Mesodermal cell (in vitro differentiated cells): ENCODE measurements at regions not wholly inside any gene's neighbourhood (a gene's known extent, or its start where the extent isn't known, plus 50 kb on each side); places are given as distances from the start of the nearest gene placed in this dataset.

Experiments
- H3K27ac ChIP-seq: 2 replicates; pipeline ENCODE4 v1.7.0; 2013; ENCODE audit warnings: mild to moderate bottlenecking, low read depth, low read length, moderate library complexity; ENCODE audit not compliant: severe bottlenecking
- H3K36me3 ChIP-seq: 2 replicates; pipeline ENCODE4 v1.7.1; 2013; ENCODE audit warnings: mild to moderate bottlenecking, low read length, moderate library complexity; ENCODE audit not compliant: control insufficient read depth, insufficient read depth
- H3K4me1 ChIP-seq: one replicate; pipeline ENCODE4 v1.7.1; 2013; ENCODE audit warnings: mild to moderate bottlenecking, low read length; ENCODE audit not compliant: insufficient read depth, control insufficient read depth, poor library complexity, severe bottlenecking
- H3K4me3 ChIP-seq: 2 replicates; pipeline ENCODE4 v1.7.0; 2013; ENCODE audit warnings: low read length, control low read depth, mild to moderate bottlenecking; ENCODE audit not compliant: insufficient read depth, poor library complexity, severe bottlenecking; ENCODE audit errors: extremely low read depth
- H3K9me3 ChIP-seq: 2 replicates; pipeline ENCODE4 v1.7.1; 2013; ENCODE audit warnings: mild to moderate bottlenecking, low read length, moderate library complexity; ENCODE audit not compliant: control insufficient read depth
- WGBS, 2 experiments: methylation state at CpG; one replicate each; pipeline ENCODE4 v1.1.5; 2013; ENCODE audit warnings: missing lambda C conversion rate in 2 of 2; ENCODE audit not compliant: insufficient coverage in 2 of 2; 5-methylcytosine and 5-hydroxymethylcytosine counted together

DNA sequence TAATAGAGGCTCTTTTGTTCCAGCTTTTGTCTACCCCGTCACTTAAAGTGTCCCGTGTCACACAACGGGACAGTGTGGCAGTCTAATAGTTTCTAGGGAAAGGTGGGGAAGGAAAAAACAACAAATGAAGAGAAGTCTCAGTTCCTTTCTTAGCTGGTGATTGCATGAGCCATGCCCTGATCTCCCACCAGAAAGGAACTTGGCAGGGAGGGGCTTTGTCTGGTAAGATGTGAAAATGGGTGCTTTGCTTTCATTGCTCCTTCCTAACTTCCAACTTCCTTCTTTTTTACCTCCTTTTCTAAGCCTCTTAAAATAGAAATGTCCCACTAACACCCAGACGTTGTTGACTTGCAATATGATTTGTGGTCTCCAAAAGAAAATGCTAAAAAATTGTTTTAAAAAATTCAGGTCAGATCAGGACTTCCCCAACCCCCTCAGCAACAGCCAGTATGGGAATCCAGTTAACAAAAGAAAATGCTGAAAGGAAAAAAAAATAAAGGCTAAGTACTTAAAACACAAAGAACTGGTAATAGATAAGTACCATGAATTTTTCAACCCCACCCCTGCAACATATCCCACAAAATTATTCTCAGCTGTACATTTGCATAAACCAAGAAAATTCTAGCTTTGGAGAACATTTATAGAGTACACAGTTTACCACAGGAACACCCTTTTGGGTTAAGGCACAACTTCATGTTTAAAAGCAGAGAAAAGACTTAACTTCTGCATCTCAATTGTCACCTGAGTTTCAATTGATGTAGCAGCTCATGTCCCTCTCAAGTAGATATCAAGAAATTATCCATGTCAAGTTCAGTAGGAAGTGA lies 106.2 kb downstream of the NIBAN1 start:
- WGBS, 2 experiments: 100% methylated on average over 1 of the region's 4 CpGs
- H3K36me3 ChIP-seq: no peaks in the 10 kb centered on the region
- H3K4me3 ChIP-seq: no peak overlapping the region
- no peaks in the 10 kb centered on the region for H3K9me3 ChIP-seq
- H3K27ac ChIP-seq: no peak overlapping the region
- H3K4me1 ChIP-seq: no peaks in the 10 kb centered on the region

DNA sequence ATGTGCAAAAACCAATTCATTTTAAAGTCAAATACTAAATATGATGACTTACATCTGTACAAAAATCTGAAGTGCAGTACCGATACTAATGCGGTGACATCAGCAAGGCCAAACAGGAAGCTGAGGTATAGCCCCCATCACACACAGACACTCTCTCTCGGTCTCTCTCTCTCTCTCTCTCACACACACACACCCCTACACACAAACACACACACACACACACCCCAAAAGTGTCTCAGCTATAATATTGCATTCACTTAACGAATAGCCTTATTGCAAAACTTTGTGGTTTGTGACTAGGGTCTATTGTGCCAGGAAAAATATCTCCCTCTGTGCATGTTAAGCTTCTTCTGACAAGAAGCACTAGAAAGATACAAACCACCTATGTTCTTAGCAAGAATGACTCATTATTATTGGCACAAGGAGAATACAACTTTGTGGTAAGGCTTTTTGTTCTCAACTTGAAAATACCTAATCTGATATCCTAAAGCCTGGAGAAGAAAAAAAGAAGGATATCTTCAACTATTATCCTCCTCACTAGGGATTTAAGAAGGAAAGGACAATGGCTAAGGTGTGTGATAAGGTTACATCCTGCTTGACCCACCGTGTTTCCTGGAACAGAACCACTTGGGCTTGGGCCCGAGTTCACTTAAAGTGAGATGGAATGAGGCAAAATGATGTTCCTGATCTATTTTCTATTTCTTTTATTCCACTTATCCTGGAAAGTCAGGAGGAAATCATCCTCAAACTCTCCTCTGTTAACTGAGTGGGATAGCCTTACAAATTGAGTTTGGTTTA lies 107.1 kb downstream of the NIBAN1 start:
- Histone ChIP-seq H3K9me3 (no peaks in the 10 kb centered on the region), H3K36me3 (no peaks in the 10 kb centered on the region), H3K27ac (no peak overlapping the region), H3K4me3 (no peak overlapping the region), H3K4me1 (no peaks in the 10 kb centered on the region)
- 67 to 95% methylated on average over 1 to 4 of the region's 6 CpGs for WGBS, 2 experiments

DNA sequence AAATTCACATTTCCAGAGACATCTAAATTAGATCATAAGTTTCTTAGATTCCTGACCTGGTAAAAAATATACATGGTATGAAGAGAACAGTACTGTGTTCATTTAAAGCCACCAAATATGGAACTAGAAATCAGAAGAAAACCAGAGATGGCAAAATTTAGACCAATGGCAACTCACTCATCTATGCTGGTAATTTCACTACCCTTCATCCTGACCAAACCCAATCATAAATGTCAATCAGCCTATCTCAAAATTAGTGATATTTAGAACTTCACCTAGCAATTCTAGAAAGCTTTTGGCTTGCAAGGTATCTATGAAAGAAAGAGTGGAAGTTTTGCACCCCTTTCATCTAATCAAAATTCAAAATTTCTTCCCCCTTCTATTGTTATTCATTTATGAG lies 107.7 kb downstream of the NIBAN1 start:
- no peaks in the 10 kb centered on the region for H3K36me3 ChIP-seq
- H3K9me3 ChIP-seq: no peaks in the 10 kb centered on the region
- H3K4me3 ChIP-seq: no peak overlapping the region
- no peak overlapping the region for H3K27ac ChIP-seq
- no peaks in the 10 kb centered on the region for H3K4me1 ChIP-seq

DNA sequence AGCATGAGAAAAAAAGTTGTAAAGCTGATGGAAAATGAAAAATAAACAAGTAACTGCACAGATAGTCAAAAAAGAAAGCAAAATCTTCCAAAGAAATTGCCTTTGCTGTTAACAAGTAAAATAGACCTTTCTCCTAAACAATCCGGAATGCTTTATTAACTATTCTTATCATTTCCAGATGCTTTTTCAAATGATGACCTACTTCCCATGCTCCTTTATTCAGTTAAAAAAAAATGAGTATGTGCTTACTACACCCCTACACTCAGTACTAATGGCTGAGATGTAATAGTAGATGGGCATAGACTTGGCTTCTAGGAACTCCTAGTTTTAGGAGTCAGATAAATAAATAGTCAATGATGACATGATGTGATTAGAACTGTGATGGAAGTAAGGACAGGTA lies 108.5 kb downstream of the NIBAN1 start:
- WGBS, 2 experiments: 80% methylated on average over 1 of the region's 1 CpG; no CpG with 5 or more reads in 1 of the 2 experiments
- Histone ChIP-seq H3K36me3 (no peaks in the 10 kb centered on the region), H3K4me1 (no peaks in the 10 kb centered on the region), H3K9me3 (no peaks in the 10 kb centered on the region), H3K4me3 (no peak overlapping the region), H3K27ac (no peak overlapping the region)

DNA sequence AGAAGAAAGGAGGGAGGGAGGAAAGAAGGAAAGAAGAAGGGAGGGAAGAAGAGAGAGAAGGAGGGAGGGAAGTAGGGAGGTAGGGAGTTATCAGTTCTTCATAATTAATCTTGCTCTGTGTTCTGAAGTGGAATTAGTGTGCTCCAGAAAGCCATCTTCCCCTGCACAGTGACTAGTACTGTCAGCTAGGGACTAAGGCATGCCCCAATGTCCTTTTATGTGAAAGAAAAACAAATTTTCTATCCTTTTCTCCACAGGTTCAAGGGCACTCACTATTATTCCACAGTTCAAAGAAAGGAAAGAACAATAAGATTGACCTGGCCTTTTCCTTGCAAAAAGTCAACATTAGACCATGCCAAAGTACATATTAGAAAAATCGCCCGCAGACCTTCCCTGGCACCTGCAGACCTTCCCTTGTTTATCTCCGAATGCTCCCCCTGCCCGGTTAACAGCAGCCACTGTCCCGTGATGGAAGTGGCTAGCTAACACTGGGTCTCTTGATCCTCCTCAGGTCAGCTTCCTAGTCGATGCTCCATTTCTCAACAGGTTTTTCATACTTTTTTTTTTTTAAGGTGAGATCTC lies 107.2 kb upstream of the EDEM3 start:
- Histone ChIP-seq H3K27ac (no peak overlapping the region), H3K9me3 (no peaks in the 10 kb centered on the region), H3K4me1 (no peaks in the 10 kb centered on the region), H3K36me3 (no peaks in the 10 kb centered on the region), H3K4me3 (no peak overlapping the region)
- 84 to 91% methylated on average over 5 to 6 of the region's 6 CpGs for WGBS, 2 experiments

DNA sequence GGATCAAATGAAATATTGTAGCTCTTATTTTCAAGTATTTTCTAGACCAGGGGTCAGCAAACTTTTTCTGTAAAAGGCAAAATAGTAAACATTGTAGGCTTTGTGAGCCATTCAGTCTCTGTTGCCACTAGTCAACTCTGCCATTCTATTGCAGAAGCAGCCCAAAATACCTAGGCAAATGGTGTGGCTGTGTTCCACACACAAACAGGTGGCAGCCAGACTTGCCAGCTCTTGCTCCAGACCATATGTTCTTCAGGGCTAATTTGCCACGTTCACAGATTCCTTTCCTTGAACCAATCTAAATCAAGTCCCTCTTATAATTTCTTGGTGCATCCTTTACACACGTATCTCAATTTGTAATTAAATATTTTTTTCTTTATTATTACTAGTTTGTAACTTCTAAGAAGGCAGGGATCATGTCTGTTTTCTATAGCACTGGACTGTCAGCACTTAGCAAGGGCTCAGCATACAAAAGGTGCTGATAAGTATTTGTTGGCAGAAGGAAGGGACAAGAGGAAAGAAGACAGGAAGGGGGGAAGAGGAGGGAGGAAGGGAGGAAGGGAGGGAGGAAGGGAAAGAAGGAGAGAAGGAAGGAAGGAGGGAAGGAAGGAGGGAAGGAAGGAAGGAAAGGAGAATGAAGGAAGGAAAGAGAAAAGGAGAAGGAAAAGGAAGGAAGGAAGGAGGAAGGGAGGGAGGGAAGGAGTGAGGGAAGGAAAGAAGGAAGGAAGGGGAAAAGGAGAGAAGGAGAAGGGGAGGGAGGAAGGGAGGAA lies 106.5 kb upstream of the EDEM3 start:
- no peaks in the 10 kb centered on the region for H3K4me1 ChIP-seq
- no peak overlapping the region for H3K27ac ChIP-seq
- no peak overlapping the region for H3K4me3 ChIP-seq
- H3K36me3 ChIP-seq: no peaks in the 10 kb centered on the region
- no peaks in the 10 kb centered on the region for H3K9me3 ChIP-seq
- 83 to 100% methylated on average over 1 of the region's 2 CpGs for WGBS, 2 experiments

DNA sequence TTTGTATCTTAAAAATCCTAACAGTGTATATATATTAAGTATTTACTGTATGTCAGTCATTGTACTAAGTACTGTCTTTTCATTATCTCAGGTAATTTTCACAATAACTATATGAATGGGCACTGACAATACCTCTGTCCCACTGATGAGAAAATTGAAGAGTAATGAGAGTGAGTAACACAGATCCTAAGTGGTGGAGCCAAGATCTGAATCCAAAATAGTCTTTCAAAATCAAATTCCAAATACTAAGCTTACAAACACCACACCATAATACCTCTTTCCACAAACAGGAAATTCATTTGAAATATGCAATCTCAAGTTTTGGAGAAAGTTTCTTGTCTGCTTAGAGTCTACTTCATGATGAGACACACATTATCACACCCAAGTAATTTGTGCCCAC lies 105.9 kb upstream of the EDEM3 start:
- Histone ChIP-seq H3K4me1 (no peaks in the 10 kb centered on the region), H3K9me3 (no peaks in the 10 kb centered on the region), H3K27ac (no peak overlapping the region), H3K4me3 (no peak overlapping the region), H3K36me3 (no peaks in the 10 kb centered on the region)

DNA sequence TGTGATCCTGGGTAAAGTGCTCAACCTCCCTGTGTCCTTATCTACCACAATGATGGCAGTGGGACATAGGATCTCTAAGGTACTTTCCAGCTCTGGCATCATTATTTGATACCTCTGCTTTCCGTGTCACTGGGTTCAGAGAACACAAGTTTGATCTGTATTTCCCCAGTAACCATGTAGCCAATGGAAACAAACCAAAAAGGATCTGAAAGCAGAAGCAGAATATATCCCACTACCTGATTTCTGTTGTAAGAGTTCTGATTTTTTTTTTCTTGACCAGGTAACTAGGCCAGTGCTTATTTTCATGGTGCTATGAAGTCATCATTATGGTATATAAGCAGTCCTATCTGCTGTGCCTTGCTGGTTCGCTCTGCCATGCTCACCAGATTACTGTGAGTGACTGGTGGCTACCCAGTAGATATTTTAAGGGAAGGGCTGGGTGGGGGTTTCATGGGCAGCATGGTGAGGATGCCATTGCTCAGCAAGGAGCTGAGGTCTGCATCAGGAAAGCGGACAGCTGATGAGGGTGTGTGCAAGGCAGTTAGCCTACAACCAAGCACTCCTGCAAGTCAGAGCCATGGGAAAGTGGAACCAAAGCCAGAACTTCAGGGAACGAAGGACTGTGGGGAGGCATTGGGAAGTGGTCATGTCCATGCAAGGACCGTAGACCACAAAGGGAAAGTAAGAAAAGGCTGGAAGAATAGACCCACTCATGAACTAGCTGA lies 104.9 kb upstream of the EDEM3 start:
- H3K27ac ChIP-seq: no peak overlapping the region
- no peak overlapping the region for H3K4me3 ChIP-seq
- H3K9me3 ChIP-seq: no peaks in the 10 kb centered on the region
- H3K4me1 ChIP-seq: no peaks in the 10 kb centered on the region
- no peaks in the 10 kb centered on the region for H3K36me3 ChIP-seq
- 90 to 93% methylated on average over 5 of the region's 5 CpGs for WGBS, 2 experiments

DNA sequence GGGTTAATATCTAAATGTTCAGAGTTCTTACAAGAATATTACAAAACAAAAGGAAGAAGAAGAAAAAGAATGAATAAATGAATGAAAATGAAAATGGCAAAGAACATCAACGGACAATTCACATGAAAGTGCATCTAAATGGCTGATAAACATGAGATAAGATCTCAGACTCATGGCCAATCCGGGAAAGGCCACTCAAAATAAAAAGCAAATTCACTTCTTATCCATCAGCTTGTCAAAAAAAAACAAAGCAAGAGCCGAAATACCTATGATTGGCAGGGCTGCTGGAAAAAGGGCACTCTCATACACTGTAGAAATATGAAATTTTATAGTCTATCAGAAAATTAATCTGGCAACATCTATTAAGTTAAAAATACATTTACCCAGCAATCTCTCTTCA lies 103.6 kb upstream of the EDEM3 start:
- H3K4me3 ChIP-seq: no peak overlapping the region
- no peaks in the 10 kb centered on the region for H3K4me1 ChIP-seq
- H3K27ac ChIP-seq: no peak overlapping the region
- no peaks in the 10 kb centered on the region for H3K9me3 ChIP-seq
- WGBS, 2 experiments: 100% methylated on average over 1 of the region's 3 CpGs; no CpG with 5 or more reads in 1 of the 2 experiments
- no peaks in the 10 kb centered on the region for H3K36me3 ChIP-seq

DNA sequence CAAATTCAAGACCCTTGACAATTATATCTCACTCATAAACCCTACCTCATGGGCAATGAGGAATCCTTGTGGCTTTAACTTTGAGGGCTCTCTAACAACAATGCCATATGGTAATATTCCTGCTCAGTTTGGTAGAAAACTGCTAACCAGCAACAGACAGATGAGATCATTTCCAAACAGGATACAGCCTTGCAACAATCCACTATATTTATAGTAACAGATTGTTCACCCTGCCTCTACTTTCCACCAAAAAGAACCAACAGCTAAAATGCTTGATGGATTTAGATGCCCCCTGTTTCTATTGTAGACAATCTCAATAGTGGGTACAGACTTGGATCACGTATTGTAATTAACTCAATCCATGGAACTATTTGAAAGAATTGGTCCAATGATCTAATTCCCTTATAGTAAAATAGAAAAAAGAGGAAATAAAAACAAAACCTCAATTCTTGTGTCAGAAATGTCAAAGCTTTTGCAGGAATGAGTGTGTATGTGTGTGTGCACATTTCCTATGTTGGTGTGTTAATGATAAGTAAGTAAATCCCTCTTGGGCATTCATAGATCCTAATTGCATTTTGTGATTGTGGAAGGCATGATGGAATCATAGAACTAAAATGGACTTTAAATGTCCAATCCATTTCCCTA lies 100.0 kb upstream of the EDEM3 start:
- no CpG with 5 or more reads among the region's 1 CpG for WGBS, 2 experiments
- H3K4me1 ChIP-seq: no peaks in the 10 kb centered on the region
- no peaks in the 10 kb centered on the region for H3K36me3 ChIP-seq
- H3K4me3 ChIP-seq: no peak overlapping the region
- peak overlapping the region; percentile 36 for H3K27ac ChIP-seq
- no peaks in the 10 kb centered on the region for H3K9me3 ChIP-seq
